Activated naive CD4-positive, alpha-beta T cell treated with anti-CD3 and anti-CD28 coated beads, Interleukin-2, amount 50 U/mL, for 16 hours (primary cell): ENCODE measurements at regions not wholly inside any gene's neighbourhood (a gene's known extent, or its start where the extent isn't known, plus 50 kb on each side); places are given as distances from the start of the nearest gene placed in this dataset.

ENCODE experiments used
- DNase-seq: peaks from one replicate; pipeline ENCODE4 v3.0.0-alpha.2; 2020

DNA sequence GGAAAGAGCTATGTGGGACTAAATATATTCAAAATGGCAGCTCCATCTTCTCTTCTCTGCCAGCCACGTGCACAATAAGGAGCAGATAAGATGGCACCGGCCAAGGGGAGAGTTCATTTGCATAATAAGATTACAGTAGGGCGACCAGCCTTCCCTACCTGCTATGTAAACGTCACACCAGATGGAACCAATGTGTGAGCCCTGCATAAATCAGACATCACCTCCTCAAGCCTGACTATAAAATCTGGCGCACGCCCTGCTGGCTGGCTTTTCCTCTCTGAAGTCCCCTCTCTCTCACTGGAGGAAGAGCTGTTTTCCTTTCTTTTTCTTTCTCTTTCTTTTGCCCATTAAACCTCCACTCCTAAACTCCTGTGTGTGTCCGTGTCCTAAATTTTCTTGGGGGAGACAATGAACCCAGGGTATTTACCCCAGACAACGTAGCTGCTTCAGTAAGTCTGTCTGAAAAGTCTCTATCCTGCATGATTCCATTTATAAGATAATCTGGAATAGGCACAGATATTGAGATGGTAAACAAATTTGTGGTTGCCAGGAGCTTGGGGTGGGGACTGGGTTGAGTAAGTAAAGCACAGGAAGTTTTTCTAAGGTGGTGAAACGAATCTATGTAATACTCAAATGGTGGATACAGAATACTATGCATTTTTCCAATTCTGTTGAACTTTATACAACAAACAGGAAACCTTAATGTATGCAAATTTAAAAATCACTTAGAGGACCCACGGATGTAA, 670.0 kb upstream of the KIRREL3 start:
- no peak for DNase-seq

DNA sequence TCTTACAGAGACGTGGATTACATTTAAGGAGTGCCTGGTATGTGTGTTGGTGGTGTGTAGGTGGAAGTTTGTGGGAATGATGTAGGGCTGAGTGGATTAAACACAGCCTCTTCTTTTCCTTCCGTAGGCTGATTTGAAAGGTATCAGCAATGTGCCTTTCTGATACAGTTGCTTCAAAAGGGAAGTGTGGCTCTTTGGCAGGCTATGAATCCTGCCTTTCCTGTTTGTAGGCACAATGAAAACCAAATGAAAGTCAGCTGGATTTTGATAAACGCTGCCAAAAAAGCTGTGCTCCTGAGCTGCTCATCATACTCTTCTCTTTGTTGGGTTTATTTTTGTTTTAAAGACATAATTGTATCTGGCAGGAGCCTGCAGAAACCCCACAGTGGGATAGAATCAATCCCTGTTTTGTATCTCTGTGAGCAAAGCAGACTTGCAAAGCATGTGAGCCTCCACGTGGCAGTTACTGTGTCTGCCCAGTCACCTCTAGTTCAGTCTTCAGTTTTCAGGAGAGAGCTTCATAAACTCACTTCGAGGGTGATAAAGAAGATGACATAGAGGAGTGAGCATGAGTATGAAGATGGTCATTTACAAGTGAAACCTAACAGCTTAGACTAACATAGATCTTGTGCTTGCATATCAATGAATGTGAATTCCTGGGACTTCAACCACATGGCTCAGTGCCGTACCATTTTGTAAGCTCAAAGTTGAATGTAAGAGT, 655.7 kb upstream of the KIRREL3 start:
- DNase-seq = no peak

DNA sequence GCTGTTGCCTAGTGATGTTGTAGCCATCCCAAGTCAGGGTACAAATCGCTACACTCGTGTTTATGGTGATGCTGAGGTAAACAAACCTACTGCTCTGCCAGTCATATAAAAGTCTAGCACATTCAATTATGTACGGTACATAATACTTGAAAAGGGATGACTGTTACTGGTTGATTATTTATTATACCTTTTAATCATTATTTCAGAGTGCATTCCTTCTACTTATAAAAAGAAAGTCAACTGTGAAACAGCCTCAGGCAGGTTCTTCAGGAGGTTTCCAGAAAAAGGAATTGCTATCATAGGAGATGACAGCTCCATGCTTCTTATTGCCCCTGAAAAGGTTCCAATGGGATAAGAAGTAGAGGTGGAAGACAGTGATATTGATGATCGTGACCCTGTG, 652.5 kb upstream of the KIRREL3 start:
- DNase-seq = no peak

DNA sequence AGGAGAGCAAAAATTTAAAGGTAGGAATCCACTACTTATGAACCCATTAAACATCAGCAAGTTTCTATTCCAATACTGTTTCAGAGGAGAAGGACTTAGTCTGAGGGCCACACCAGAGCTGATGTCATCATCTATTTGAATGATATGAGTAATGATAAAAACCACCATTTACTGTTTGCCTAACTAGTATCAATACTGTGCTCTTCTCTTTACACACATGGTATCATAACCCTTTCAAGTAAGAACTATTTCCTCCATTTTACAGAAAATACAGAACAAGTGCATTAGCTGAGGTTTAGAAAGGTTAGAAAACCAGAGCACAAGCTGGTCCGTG, 651.3 kb upstream of the KIRREL3 start:
- no peak for DNase-seq

DNA sequence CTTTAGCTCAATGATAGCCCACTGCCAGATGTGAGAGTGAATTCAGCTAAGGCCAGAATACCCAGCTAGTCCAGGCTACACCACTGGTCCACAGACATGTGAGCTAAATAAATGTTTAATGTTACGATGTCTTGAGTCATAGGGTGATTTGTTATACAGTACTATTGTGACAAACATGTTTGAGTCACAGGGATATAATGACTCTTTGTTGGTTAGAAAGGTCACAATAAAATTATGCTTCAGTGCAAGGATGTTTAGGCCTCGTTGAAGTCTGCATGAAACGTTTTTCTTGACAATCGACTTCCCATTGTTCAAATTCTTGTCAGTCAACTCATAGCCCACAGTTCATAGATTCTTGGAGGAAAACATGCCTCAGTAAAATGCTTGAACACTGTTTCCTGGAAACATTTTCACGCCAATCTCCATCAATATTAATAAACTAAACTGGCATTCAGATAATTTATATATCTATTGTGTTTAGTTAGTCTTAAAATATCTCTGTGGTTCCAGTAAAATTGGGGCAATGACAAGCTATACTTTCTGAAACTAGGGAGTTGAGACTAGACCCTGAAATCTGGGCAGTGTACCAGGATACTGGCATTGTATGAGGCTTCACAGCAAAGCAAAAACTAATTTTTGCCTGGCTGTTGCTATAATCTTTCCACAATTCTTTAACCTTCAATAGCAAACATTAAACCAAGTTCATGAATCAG, 650.8 kb upstream of the KIRREL3 start:
- DNase-seq = no peak

DNA sequence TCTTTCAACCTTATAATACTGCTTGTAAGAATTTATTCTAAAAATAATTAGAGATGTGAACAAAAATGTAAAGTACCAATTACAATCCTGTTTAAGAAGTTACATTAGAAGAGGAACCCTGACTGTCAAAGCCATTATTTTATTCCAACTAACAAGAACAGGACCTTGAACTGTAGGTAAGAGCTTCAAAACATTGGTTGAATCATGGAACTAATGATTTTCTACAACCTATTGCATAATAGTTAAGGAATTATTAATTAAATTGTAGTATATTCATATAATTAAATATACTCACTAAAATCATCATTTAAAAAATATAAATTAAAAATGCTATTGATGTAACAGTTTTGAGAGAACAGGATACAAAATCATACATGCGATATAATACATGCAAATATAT, 649.4 kb upstream of the KIRREL3 start:
- DNase-seq = no peak

DNA sequence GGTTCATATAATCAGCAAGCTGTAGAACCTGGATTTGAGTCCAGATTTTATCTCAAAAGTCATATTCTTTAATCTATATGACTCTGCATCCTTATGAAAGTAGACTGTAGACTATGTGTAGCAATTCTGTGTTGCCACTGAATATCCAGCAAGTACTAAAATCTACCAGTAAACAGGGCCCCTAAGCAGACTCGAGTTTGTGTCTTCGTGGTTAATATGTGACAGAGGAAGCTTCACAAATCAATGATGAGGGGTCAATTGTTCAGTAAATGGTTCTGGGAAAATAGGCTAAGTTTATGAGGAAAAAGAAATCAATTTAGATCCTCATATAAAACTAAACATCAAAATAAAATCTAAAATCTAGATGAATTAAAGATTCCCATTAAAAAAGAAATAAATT, 648.5 kb upstream of the KIRREL3 start:
- DNase-seq = no peak

DNA sequence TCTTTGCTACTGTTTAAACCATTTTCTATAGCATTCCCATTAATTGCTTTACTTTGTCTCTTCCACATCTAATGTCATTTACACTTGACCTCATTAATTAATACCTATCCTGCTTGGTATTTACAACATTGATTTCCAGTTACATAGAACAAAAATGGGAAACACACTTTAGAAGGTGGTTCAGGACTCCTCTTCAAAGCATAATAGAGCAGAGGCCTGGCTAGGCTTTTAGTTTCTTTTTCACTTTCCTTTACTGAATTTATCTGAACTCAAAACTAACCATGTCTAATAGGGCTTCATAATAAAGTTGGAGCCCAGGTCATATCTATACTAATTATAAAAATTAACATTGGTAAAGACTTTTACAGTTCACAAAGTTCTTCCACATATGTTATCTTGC, 648.0 kb upstream of the KIRREL3 start:
- DNase-seq = no peak

DNA sequence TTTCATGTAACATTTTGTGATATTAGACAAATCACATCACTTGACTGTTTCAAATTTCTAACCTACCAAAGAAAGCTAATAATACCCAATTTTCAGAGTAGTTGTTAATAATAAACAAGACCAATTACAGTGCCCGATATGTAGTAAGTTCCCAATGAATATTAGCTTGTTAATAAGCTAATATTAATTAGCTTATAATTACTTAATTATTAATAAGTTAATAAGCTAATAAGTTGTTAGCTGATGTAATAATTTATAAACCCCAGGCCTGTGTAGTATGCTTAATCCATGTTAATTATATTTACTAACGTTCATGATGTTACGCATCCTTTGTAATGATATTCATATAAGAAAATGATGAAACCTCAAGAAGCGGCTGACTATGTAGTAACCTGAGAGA, 643.8 kb upstream of the KIRREL3 start:
- DNase-seq = no peak

DNA sequence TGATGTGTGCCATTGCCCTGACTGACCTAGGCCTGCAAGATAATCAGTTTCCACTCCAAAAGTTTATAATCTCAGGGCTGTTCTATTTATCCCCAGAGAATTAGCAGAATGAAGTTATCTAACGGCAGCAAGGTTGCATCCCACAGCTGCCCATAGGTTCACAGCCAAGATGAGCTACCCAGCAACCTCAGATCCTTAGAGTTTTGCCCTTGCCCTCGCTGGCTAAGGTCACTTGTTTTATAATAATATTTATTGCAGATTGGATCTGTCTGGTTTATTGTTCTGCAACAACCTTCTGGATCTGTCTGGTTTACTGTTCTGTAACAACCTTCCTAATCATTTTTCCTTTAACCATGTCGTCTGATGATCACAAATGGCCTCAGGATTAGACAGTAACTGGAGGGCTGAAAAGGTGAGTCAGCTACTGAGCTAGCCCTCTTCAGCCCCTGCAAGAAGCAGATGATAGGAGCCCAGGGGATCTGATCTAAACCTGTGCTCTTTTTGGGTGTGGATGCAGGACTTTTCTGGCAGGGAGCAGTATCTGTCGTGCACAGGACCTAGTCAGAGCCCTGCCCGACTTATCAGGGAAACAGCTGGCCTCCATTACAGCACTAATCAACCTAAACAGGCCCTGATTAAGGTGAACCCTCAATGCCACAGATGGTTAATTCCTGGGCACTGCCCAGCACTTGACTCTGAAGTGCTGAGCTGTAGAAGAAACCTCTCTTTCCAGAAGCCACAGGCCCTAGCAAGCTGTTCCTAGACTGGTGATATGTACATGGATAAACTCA, 642.9 kb upstream of the KIRREL3 start:
- no peak for DNase-seq

DNA sequence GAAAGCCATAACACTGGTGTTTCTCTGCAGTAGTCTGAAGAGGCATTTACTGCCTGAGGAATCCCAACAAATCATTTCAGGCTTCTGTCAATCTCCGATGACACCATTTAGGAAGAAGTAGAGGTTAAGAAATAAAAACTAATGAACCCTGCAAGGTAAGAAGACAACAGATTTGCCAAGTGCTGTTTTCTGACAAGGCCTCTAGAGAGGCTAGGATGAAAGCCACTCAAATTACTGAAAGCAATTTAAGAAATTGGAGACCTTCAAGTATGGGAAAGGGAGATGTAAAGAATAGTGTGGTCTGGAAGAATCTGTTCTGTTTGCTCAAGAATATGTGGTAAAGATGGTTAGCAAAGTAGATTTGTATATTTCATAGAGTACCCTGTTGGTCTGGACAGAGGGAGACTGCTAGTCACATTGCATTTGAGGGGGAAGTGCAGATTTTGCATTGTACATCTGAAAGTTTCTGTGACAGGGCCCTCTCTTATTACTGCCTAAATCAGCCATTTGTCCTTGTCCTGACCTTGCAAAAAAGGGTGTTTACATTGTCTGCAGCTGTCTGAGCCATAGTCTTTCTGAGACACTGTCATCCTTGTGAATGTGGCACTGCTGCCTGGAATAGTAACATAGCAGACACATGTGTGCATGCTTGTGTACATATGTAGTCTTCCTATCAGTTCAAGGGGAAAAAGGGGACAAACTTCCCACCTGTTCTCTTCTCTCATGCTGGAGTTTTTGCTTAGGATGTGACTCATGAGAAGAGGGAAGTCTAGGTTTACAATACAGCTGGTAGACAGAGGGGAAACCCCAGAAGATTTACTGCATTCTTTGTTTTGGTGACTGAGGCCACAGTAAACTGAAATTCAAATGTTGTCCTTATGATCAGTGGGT, 640.2 kb upstream of the KIRREL3 start:
- DNase-seq = no peak

DNA sequence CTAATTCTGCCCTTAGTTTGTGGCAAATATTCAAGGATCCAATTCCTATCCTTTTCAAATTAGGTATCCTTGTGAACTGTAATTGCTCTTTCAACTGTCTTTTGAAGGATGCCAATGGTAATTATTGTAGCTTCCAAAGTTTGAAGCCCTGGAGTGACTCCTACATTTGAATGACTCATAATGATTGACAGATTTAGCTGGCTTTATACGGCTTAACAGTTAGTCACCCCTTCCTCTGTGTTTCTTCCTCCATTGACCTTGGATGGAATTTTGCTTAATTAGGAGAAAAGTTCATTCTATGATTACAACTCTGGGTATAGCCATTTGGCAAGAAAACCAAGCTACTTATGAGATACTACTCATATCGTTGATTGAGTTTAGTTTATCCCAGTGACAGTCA, 639.3 kb upstream of the KIRREL3 start:
- no peak for DNase-seq

DNA sequence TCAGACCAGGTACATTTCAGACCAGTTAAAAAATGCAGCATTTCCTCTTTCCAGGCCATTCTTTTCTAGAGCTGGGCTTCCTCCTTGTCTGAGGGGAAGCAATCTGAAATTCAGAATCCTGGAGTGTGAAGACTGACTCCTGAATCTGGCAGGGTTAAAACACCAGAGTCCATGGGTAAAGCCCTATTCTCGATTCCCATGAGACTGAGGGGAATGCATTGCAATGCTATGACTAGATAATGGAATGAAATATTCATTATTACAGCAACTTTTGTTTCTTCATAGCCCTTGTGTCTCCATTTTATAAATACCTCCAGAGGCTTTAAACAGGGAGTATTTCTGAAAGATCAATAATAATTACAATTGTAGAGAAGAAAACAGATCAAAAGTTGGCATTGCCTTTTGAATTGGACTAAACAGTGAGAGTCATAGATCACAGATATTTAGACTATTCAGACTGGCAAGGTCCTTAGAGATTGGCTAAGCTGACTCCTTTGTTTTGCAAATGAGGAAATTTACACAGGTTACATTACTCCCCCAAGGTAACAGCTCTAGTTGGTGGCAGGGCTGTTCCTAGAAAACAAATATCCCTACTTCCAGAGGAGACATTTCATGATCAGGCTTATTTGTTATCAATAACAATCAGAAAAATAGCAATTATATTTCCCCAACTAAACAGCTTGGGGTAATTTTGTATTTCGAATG, 632.6 kb upstream of the KIRREL3 start:
- DNase-seq = no peak

DNA sequence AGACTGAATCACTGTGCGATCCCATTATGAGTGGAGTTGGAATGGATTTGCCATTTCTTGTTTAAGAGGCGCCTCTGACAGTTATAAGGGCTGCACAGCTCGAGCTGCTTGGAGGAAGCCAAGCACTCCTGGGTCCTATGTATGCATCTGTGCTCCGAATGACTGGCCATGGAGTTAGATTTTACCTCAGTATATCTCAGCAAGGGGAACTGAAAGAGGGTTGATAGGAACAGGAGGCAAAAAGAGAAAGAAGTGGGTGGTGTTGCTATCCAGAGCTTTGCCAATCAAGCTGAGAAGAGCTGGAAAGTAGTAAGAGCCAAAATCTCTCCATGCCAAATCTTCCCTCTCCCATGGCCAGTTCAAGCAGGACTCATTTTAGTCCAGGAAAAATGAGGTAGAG, 632.0 kb upstream of the KIRREL3 start:
- DNase-seq = no peak

DNA sequence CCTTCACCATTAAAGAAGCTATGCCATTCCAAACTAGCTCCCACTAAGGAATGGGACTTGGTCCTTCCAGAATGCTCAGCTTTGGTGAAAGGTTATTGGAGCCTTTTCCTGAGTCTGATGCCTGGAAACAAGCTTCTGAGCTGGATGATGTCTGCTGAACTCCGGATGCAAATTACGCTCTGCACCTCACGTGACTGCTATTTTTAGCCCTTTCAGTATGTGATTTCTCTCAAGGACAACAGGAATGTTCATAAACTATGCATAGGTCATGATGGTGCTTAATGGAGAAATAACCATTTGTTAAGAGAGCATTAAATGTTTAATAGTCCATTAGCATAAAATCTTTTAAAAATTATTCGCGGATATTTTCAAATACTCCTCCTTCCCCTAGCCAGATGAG, 631.4 kb upstream of the KIRREL3 start:
- DNase-seq = no peak

DNA sequence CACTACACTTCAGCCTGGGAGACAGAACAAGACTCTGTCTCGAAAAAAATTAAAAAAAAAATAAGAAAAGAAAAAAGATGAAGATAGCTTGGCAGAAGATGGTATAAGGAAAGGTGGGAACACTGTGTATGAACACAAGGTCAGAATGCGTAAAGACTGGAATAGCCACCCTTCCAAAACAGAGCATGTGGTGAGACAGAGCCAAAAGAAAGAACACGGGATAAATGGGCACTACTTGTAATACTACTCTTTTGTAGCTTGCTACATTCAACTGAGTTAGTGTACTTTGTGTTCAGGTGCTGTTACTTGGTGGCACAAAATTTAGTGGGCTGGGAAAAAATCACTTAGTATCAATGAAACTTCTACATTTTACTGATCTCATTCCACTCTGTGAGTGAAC, 628.6 kb upstream of the KIRREL3 start:
- no peak for DNase-seq

DNA sequence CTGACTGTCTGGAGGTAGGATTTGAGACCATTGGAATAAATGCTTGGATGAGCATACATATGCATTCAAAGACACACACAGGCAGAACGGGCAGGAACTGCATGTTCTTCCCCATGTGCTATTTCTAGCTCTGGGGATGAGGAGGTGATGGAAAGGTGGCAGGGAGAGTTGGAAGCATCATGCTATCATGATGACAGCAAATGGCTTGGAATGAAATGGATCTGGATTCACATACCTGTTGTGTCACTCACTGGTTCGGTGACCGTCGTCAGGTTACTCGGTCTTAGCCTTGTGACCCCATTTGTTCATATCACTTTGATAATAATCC, 627.9 kb upstream of the KIRREL3 start:
- no peak for DNase-seq

DNA sequence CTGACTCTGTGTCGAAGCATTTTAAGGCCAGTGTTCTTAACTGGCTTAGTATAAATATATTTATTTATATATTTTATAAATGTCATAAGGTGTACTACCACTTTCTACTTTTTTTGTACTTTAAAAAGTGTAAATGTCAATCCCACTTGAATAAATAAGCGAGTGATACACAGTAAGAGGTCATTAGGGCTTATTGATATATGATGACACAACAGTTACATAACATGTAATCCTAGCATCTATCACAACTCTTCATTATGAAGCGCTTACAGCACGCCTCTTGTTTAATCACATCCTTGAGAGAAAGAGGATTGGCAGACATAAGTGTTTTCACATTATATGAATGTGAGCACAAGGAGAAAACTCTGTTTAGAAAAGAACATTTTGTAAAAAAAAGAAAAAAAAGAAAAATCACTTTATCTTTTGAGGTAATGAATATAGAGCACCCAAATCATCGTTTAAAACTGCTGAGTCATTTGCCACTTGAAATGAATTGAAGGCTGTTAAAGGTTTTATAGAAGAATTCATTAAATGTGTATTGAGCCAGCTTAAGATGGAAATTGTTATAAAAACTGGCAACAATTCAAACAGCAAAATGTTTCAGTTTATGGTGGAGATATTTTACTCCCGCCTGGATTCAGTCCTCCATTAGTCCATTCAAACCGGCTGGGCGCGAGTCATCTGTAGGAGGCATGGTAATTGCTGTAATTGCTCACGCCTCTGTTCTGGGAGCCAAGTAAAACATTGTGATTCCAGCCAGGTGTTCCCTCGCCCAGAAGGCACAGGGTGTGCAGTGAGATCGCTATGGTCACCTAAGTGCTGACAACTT, 627.3 kb upstream of the KIRREL3 start:
- no peak for DNase-seq

DNA sequence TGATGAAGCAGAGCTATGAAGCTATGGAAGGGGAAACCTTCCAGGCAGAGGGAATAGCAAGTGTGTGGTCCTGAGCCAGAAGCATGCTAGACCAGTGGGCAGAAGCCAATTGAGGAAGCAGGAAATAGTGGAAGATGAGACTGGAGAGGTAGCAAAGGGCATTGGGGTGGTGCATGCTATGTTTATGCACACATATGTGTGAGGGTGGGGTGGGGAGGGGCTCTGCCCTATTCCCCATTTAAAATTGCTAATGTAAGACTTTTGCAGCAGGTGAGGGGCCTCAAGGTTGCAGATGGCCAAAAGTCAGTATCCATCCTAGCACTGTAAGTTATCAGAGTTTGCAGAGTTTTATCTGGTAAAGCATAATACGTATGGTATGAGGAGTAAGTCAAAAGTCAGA, 626.6 kb upstream of the KIRREL3 start:
- no peak for DNase-seq

DNA sequence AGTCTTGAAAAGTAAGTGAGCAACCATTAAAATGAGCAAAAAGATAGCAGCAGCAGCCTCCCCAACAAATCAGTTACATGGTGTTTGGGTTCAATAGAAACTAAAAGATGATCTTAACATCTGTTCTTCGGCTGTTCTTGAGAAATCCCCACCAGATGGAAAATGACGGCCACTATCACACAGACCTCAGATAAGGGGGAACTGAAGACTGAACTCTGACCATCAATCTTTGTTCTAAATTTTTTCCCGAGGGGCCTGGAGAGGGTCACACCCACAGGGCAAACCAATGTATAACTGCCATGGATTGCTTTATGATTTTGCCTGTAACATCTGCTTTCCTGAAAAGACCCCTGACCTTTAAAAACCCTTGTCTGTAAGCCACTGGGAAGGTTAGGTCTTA, 624.8 kb upstream of the KIRREL3 start:
- DNase-seq = no peak

DNA sequence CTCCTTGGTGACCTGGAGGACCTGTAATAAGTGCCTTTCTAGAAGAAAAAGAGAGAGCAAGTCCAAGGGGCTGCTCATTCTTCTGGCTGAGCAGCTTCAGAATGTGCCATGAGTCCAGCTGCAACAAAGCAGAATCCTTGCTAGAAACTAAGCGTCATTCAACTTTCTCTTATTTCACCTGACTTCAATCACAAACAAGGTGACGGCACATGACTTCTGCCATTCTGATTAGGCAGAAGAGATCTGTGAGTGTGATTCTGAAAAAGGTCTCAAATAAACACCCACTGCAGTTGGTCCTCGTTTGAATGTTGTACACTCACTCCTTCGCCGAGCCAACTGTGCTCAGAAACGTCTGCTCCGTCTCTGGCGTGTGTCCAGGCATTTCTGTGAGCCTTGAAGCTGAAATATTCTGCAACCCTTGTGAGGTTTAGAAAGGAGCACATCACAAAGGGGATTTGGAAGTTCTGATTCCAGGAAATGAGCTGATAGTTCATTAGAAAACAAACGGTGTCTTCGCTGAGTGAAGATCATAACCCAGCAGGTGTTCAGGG, 623.8 kb upstream of the KIRREL3 start:
- DNase-seq = no peak
